Mammary epithelial cell (primary cell): ENCODE measurements at regions not wholly inside any gene's neighbourhood (a gene's known extent, or its start where the extent isn't known, plus 50 kb on each side); places are given as distances from the start of the nearest gene placed in this dataset.

Experiments
- EZH2 ChIP-seq: IDR thresholded peaks from 2 replicates; pipeline ENCODE4 v1.6.1; 2012; ENCODE audit warnings: low read length, inconsistent platforms, borderline replicate concordance
- TF ChIP-seq, protein P1 (sequence below), 2 donors: IDR thresholded peaks in 1 of 2; conservative IDR thresholded peaks in 1 of 2; 2 replicates each; pipeline ENCODE4 v1.5.1; 2011 to 2012; ENCODE audit warnings: inconsistent platforms in 2 of 2, low read length in 2 of 2, mild to moderate bottlenecking in 2 of 2, control low read depth in 1 of 2, low read depth in 1 of 2; ENCODE audit not compliant: insufficient read depth in 1 of 2; ENCODE audit errors: extremely low read depth in 1 of 2

DNA sequence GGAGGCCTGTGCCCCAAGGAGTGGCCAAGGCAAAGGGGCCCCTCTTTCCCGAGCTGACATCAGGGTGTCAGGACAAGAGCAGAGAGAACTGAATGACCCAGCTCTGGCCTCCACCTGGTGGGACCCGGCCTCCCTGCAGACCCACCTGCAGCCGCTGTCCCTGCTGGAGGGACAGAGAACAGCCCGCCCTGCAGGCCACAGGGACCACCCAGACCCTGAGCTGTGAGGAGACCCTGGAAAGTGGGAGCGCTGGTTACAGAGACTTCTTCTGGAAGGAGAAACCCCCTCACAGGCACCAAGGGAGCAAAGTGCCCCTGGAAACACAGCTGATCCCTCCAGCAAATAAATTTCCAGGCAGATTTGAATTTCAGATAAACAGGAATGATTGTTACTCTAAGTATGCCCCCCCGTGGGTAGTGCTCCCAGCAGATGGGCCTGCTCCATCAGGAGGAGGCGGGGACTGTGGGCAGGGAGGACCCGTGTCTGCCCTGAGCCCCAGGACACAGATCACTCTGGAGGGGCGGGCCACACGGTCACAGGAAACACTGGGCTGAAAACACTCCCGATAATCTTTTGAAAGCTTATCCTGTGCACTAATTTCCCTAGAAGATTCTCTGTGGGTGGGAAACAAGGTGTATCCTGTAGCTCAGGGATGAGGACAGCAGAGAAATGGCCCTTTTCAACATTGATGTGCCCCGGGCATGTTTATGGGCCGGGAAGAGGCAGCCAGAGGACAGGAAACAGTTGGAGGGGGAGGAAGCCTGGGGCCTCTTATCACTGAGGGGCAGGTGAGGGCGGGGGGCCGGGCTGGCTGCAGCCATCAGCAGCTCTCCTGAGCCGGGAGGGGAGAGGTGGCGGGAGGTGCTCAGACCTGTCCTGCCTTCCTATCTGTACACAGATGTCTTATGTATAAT lies 276.0 kb downstream of the ADGRD1 start:
- TF ChIP-seq, protein P1, sequence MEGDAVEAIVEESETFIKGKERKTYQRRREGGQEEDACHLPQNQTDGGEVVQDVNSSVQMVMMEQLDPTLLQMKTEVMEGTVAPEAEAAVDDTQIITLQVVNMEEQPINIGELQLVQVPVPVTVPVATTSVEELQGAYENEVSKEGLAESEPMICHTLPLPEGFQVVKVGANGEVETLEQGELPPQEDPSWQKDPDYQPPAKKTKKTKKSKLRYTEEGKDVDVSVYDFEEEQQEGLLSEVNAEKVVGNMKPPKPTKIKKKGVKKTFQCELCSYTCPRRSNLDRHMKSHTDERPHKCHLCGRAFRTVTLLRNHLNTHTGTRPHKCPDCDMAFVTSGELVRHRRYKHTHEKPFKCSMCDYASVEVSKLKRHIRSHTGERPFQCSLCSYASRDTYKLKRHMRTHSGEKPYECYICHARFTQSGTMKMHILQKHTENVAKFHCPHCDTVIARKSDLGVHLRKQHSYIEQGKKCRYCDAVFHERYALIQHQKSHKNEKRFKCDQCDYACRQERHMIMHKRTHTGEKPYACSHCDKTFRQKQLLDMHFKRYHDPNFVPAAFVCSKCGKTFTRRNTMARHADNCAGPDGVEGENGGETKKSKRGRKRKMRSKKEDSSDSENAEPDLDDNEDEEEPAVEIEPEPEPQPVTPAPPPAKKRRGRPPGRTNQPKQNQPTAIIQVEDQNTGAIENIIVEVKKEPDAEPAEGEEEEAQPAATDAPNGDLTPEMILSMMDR (conservative IDR thresholded peaks at IDR 0.05 in 1 of 2, IDR thresholded peaks at IDR 0.05 in 1 of 2; ENCODE audit: extremely low read depth in 1 of 2, insufficient read depth in 1 of 2, low read depth in 1 of 2, low read length in 2 of 2), result no peak
- TF ChIP-seq EZH2, result no peak
